H1 (cell line): ENCODE measurements at regions not wholly inside any gene's neighbourhood (a gene's known extent, or its start where the extent isn't known, plus 50 kb on each side); places are given as distances from the start of the nearest gene placed in this dataset.

ENCODE experiments used
- CTCF ChIA-PET: fragments of 300-600 bp; sonication (Branson Sonifier 250); formaldehyde crosslinking; loops from one replicate; lab custom pipeline; 2021; ENCODE audit not compliant: partially characterized antibody; lab: Charles Lee
- POLR2A ChIA-PET: fragments of 300-600 bp; sonication (Branson Sonifier 250); formaldehyde crosslinking; loops from one replicate; lab custom pipeline; 2021; ENCODE audit warnings: inconsistent platforms; ENCODE audit not compliant: partially characterized antibody; lab: Charles Lee
- DNase-seq, 2 experiments: peaks; one replicate each; pipeline versions ENCODE4 v3.0.0 to v3.0.0-alpha.2; 2010 to 2022; ENCODE audit warnings: low spot score in 2 of 2, low read depth in 1 of 2, mixed read lengths in 1 of 2
- FAIRE-seq: peaks from 2 replicates; lab custom pipeline; 2011; peaks lifted over from hg19 to GRCh38; lab: Jason Lieb, UNC
- H2AFZ ChIP-seq: 2 replicates; pipeline ENCODE4 v1.8.1; 2012; ENCODE audit warnings: low read length, inconsistent platforms
- H2AK5ac ChIP-seq: 2 replicates; pipeline ENCODE4 v1.6.1; 2013; ENCODE audit warnings: low read depth, low read length
- H2BK120ac ChIP-seq: replicated peaks from 2 replicates; pipeline ENCODE3; 2013; ENCODE audit warnings: low read depth, low read length, inconsistent platforms
- H2BK12ac ChIP-seq: 2 replicates; pipeline ENCODE4 v1.6.1; 2013; ENCODE audit warnings: low read depth, low read length
- H2BK15ac ChIP-seq: 2 replicates; pipeline ENCODE4 v1.6.1; 2013; ENCODE audit warnings: low read length
- H2BK20ac ChIP-seq: 2 replicates; pipeline ENCODE4 v1.6.1; 2013; ENCODE audit warnings: low read length
- H2BK5ac ChIP-seq: 2 replicates; pipeline ENCODE4 v1.6.1; 2013; ENCODE audit warnings: low read depth, low read length
- H3K14ac ChIP-seq: 2 replicates; pipeline ENCODE4 v1.6.1; 2013; ENCODE audit warnings: inconsistent platforms; ENCODE audit not compliant: insufficient read length
- H3K18ac ChIP-seq: 2 replicates; pipeline ENCODE4 v1.6.1; 2013; ENCODE audit warnings: low read length; ENCODE audit errors: extremely low read depth
- H3K23ac ChIP-seq: 2 replicates; pipeline ENCODE4 v1.6.1; 2013; ENCODE audit warnings: inconsistent platforms; ENCODE audit not compliant: insufficient read length
- H3K23me2 ChIP-seq: 2 replicates; pipeline ENCODE4 v1.6.1; 2013; ENCODE audit warnings: low read depth, low read length
- H3K27ac ChIP-seq: 2 replicates; pipeline ENCODE4 v1.6.1; 2011; ENCODE audit warnings: low read depth, low read length, inconsistent platforms
- H3K27me3 ChIP-seq, 4 experiments: replicated peaks in 1 of 4; 1 replicate in 1 of 4; 2 replicates in 3 of 4; pipeline versions ENCODE4 v1.6.1 to v1.8.1; 2011 to 2013; ENCODE audit warnings: low read length in 3 of 4, mild to moderate bottlenecking in 3 of 4, inconsistent platforms in 2 of 4, mixed read lengths in 2 of 4, moderate library complexity in 1 of 4; ENCODE audit not compliant: control insufficient read depth in 3 of 4, insufficient read depth in 3 of 4; ENCODE audit errors: extremely low read depth in 1 of 4
- H3K36me3 ChIP-seq, 4 experiments: 2 replicates each; pipeline versions ENCODE4 v1.6.1 to v1.8.1; 2011 to 2013; ENCODE audit warnings: mild to moderate bottlenecking in 4 of 4, low read length in 3 of 4, moderate library complexity in 2 of 4, control low read depth in 1 of 4, inconsistent platforms in 1 of 4; ENCODE audit not compliant: insufficient read depth in 4 of 4, control insufficient read depth in 2 of 4
- H3K4ac ChIP-seq: replicated peaks from 2 replicates; pipeline ENCODE3; 2013; ENCODE audit warnings: low read length, low read depth, mixed read lengths, inconsistent platforms; ENCODE audit not compliant: insufficient read length
- H3K4me1 ChIP-seq, 4 experiments: replicated peaks in 1 of 4; 1 replicate in 1 of 4; 2 replicates in 3 of 4; pipeline versions ENCODE4 v1.6.1 to v1.8.1; 2011 to 2013; ENCODE audit warnings: low read length in 3 of 4, inconsistent platforms in 2 of 4, mixed read lengths in 1 of 4; ENCODE audit not compliant: insufficient read depth in 4 of 4, control insufficient read depth in 3 of 4
- H3K4me2 ChIP-seq, 2 experiments: 2 replicates each; pipeline versions ENCODE4 v1.6.1 to v1.8.1; 2011 to 2013; ENCODE audit warnings: low read depth in 2 of 2, low read length in 2 of 2, control low read depth in 1 of 2, inconsistent platforms in 1 of 2, mild to moderate bottlenecking in 1 of 2; ENCODE audit not compliant: insufficient read depth in 1 of 2
- H3K4me3 ChIP-seq, 4 experiments: fragments of 200-600, 300-600 bp in 1 of 4; sonication (generic), shearing (Covaris generic), sonication (Bioruptor Twin) in 1 of 4; 2 replicates each; pipeline versions ENCODE4 v1.5.1 to v1.8.1; 2011 to 2016; ENCODE audit warnings: low read length in 4 of 4, low read depth in 3 of 4, control low read depth in 2 of 4, inconsistent platforms in 2 of 4, mild to moderate bottlenecking in 2 of 4, mixed read lengths in 1 of 4, moderate library complexity in 1 of 4; ENCODE audit not compliant: insufficient read depth in 2 of 4; ENCODE audit errors: extremely low read depth in 1 of 4
- H3K56ac ChIP-seq: replicated peaks from 2 replicates; pipeline ENCODE3; 2013; ENCODE audit warnings: low read depth, mild to moderate bottlenecking, mixed read lengths, low read length, inconsistent platforms; ENCODE audit not compliant: insufficient read length
- H3K79me1 ChIP-seq: 2 replicates; pipeline ENCODE4 v1.6.1; 2013; ENCODE audit warnings: low read depth, low read length, control low read depth
- H3K79me2 ChIP-seq, 2 experiments: 2 replicates each; pipeline versions ENCODE4 v1.6.1 to v1.8.1; 2012 to 2013; ENCODE audit warnings: low read length in 2 of 2, mild to moderate bottlenecking in 2 of 2, inconsistent platforms in 1 of 2; ENCODE audit not compliant: insufficient read depth in 2 of 2, control insufficient read depth in 1 of 2
- H3K9ac ChIP-seq, 4 experiments: replicated peaks in 1 of 4; 1 replicate in 1 of 4; 2 replicates in 3 of 4; pipeline versions ENCODE4 v1.6.1 to v1.8.1; 2011 to 2013; ENCODE audit warnings: low read depth in 3 of 4, low read length in 3 of 4, control low read depth in 2 of 4, mild to moderate bottlenecking in 2 of 4, moderate library complexity in 2 of 4, inconsistent platforms in 1 of 4; ENCODE audit errors: extremely low read depth in 1 of 4
- H3K9me3 ChIP-seq, 2 experiments: 2 replicates each; pipeline versions ENCODE4 v1.6.1 to v1.8.1; 2012 to 2013; ENCODE audit warnings: mild to moderate bottlenecking in 2 of 2, moderate library complexity in 2 of 2, control low read depth in 1 of 2, inconsistent platforms in 1 of 2, low read depth in 1 of 2, low read length in 1 of 2, mixed read lengths in 1 of 2; ENCODE audit not compliant: insufficient read depth in 2 of 2
- H4K20me1 ChIP-seq, 2 experiments: replicated peaks in 1 of 2; 2 replicates each; pipeline versions ENCODE3 to v1.8.1; 2011 to 2013; ENCODE audit warnings: inconsistent platforms in 2 of 2, low read length in 2 of 2, mild to moderate bottlenecking in 1 of 2; ENCODE audit not compliant: insufficient read depth in 2 of 2, control insufficient read depth in 1 of 2
- H4K5ac ChIP-seq: 2 replicates; pipeline ENCODE4 v1.6.1; 2013; ENCODE audit warnings: low read length, low read depth, mixed read lengths, inconsistent platforms; ENCODE audit not compliant: insufficient read length
- H4K8ac ChIP-seq: 2 replicates; pipeline ENCODE4 v1.8.0; 2013; ENCODE audit warnings: mild to moderate bottlenecking, moderate library complexity, low read length, inconsistent platforms; ENCODE audit not compliant: insufficient read depth; ENCODE audit errors: extremely low read depth
- H4K91ac ChIP-seq: replicated peaks from 2 replicates; pipeline ENCODE3; 2013; ENCODE audit warnings: low read length, mixed read lengths, inconsistent platforms; ENCODE audit not compliant: insufficient read length
- ATF3 ChIP-seq: IDR thresholded peaks from 2 replicates; pipeline ENCODE4 v1.6.1; 2011; ENCODE audit warnings: low read depth, mild to moderate bottlenecking, low read length; ENCODE audit not compliant: insufficient read depth
- BCL11A ChIP-seq, 2 experiments: IDR thresholded peaks; one replicate each; pipeline ENCODE4 v1.6.1; 2011; ENCODE audit warnings: low read depth in 2 of 2, low read length in 2 of 2, mild to moderate bottlenecking in 2 of 2
- CBX5 ChIP-seq: fragments of 300-800, 300-1000 bp; sonication (generic); IDR thresholded peaks from 2 replicates; pipeline ENCODE4 v1.7.1; 2016; ENCODE audit warnings: antibody characterized with exemption, low read length, low read depth
- GABPA ChIP-seq: IDR thresholded peaks from 2 replicates; pipeline ENCODE4 v1.6.1; 2011; ENCODE audit warnings: mild to moderate bottlenecking, low read length, moderate library complexity, borderline replicate concordance; ENCODE audit not compliant: insufficient read depth
- MAFK ChIP-seq: IDR thresholded peaks from 2 replicates; pipeline ENCODE4 v1.6.1; 2012; ENCODE audit warnings: low read depth, mild to moderate bottlenecking, improper control_type of control experiment, low read length
- NANOG ChIP-seq: IDR thresholded peaks from 2 replicates; pipeline ENCODE4 v1.6.1; 2011; ENCODE audit warnings: low read length, low read depth, mild to moderate bottlenecking, inconsistent platforms; ENCODE audit not compliant: insufficient read depth, poor library complexity, severe bottlenecking
- RNF2 ChIP-seq: fragments of 200-900, 300-1000 bp; sonication (generic); IDR thresholded peaks from 2 replicates; pipeline ENCODE4 v1.7.1; 2016; ENCODE audit warnings: borderline replicate concordance, low read depth, mild to moderate bottlenecking, antibody characterized with exemption, low read length; ENCODE audit not compliant: poor library complexity, severe bottlenecking; ENCODE audit errors: missing control alignments
- RXRA ChIP-seq: IDR thresholded peaks from 2 replicates; pipeline ENCODE4 v1.6.1; 2011; ENCODE audit warnings: low read depth, mild to moderate bottlenecking, low read length, moderate library complexity; ENCODE audit not compliant: insufficient read depth
- SIN3A ChIP-seq, 2 experiments: IDR thresholded peaks in 1 of 2; conservative IDR thresholded peaks in 1 of 2; 2 replicates each; pipeline ENCODE4 v1.6.1; 2011 to 2012; ENCODE audit warnings: low read length in 2 of 2, improper control_type of control experiment in 1 of 2, low read depth in 1 of 2, mild to moderate bottlenecking in 1 of 2
- SIX5 ChIP-seq: IDR thresholded peaks from 2 replicates; pipeline ENCODE4 v1.6.1; 2011; ENCODE audit warnings: mild to moderate bottlenecking, low read depth, low read length
- SP1 ChIP-seq: IDR thresholded peaks from 2 replicates; pipeline ENCODE4 v1.6.1; 2011; ENCODE audit warnings: low read depth, low read length
- SP4 ChIP-seq: IDR thresholded peaks from 2 replicates; pipeline ENCODE4 v1.6.1; 2012; ENCODE audit warnings: low read length, inconsistent platforms
- SUZ12 ChIP-seq: fragments of 200-600 bp; sonication (generic); IDR thresholded peaks from 2 replicates; pipeline ENCODE4 v1.6.1; 2012; ENCODE audit warnings: mild to moderate bottlenecking, inconsistent platforms, low read length, moderate library complexity, mixed read lengths
- WGBS, 2 experiments: shearing (Covaris generic) in 1 of 2; methylation state at CpG; one replicate each; pipeline versions ENCODE4 v1.1.6 to v1.1.7; 2013 to 2015; ENCODE audit warnings: low lambda C conversion rate in 2 of 2, mixed read lengths in 2 of 2, inconsistent platforms in 1 of 2, low coverage in 1 of 2, missing lambda C conversion rate in 1 of 2; ENCODE audit not compliant: insufficient replicate concordance in 2 of 2, insufficient coverage in 1 of 2, insufficient read length in 1 of 2; ENCODE audit errors: extremely low coverage in 1 of 2, missing lambda C conversion rate in 1 of 2; 5-methylcytosine and 5-hydroxymethylcytosine counted together

- H2BK12ac ChIP-seq, result no peak overlapping the region
- no peak overlapping the region for H2BK120ac ChIP-seq
- no peak overlapping the region for H4K8ac ChIP-seq
- no peak overlapping the region for H4K5ac ChIP-seq
- H3K14ac ChIP-seq, result no peak overlapping the region
- no peak overlapping the region for H2AFZ ChIP-seq
- no peaks in the 10 kb centered on the region for H3K9me3 ChIP-seq
- H3K18ac ChIP-seq, result no peak overlapping the region
- CTCF ChIA-PET, result interaction anchor here (0.5 kb wide), 1 partner anchor 1513 kb away, joined by 3 read pairs; no protein-coding TSS in a partner anchor
- no peak for FAIRE-seq
- no peak overlapping the region for H3K56ac ChIP-seq
- no peaks in the 10 kb centered on the region for H4K20me1 ChIP-seq
- H3K4me2 ChIP-seq, result no peak overlapping the region
- no peak overlapping the region for H2BK20ac ChIP-seq
- H3K4me1 ChIP-seq, result no peaks in the 10 kb centered on the region; a peak in 1 of 7 replicates
- H3K9ac ChIP-seq, result no peak overlapping the region
- POLR2A ChIA-PET, result no interaction called here
- H3K27me3 ChIP-seq, result no peaks in the 10 kb centered on the region
- H3K4me3 ChIP-seq, result no peak overlapping the region
- H2BK5ac ChIP-seq, result no peak overlapping the region
- no peak overlapping the region for H3K23ac ChIP-seq
- H2BK15ac ChIP-seq, result no peak overlapping the region
- H3K79me2 ChIP-seq, result no peaks in the 10 kb centered on the region
- H4K91ac ChIP-seq, result no peak overlapping the region
- H3K23me2 ChIP-seq, result no peaks in the 10 kb centered on the region
- DNase-seq, result no peak
- H3K36me3 ChIP-seq, result no peaks in the 10 kb centered on the region
- no peak overlapping the region for H3K27ac ChIP-seq
- no peaks in the 10 kb centered on the region for H3K79me1 ChIP-seq
- 93% methylated on average over 5 of the region's 5 CpGs; no CpG with 5 or more reads in 1 of the 2 experiments for WGBS, 2 experiments
- no peak overlapping the region for H2AK5ac ChIP-seq
- no peak overlapping the region for H3K4ac ChIP-seq
- no peak for TF ChIP-seq NANOG
- TF ChIP-seq GABPA, result no peak
- no peak for TF ChIP-seq SP1
- TF ChIP-seq RNF2, result no peak
- TF ChIP-seq ATF3, result no peak
- no peak for TF ChIP-seq MAFK
- no peak for TF ChIP-seq CBX5
- TF ChIP-seq RXRA, result no peak
- TF ChIP-seq SUZ12, result no peak
- no peak for TF ChIP-seq SIX5
- no peak for TF ChIP-seq BCL11A (IDR thresholded peaks at IDR 0.05; ENCODE audit: low read depth in 2 of 2, low read length in 2 of 2)
- TF ChIP-seq SIN3A (conservative IDR thresholded peaks at IDR 0.05 in 1 of 2, IDR thresholded peaks at IDR 0.05 in 1 of 2; ENCODE audit: low read depth in 1 of 2, low read length in 2 of 2), result no peak
- no peak for TF ChIP-seq SP4
Measured at GRCh38 chr1:4597020-4597419, 57.4 kb upstream of the AJAP1 start.
